Left lobe of liver (tissue), 2 donors: ENCODE measurements at regions not wholly inside any gene's neighbourhood (a gene's known extent, or its start where the extent isn't known, plus 50 kb on each side); places are given as distances from the start of the nearest gene placed in this dataset.

Experiments used
- ATAC-seq: fragments of 200-7000 bp; cut with Tn5 transposase; one replicate; pipeline ENCODE4 v1.9.1; 2020; ENCODE audit warnings: mild to moderate bottlenecking, moderate library complexity
- DNase-seq: peaks from one replicate; pipeline ENCODE4 v3.0.0-alpha.2; 2020; ENCODE audit warnings: low spot score
- donor health status: DM: no; HTN: no; CAD: no; lungs with moderate emphysema.
- donor health status: DM: no; HTN: yes; CAD: no.

DNA sequence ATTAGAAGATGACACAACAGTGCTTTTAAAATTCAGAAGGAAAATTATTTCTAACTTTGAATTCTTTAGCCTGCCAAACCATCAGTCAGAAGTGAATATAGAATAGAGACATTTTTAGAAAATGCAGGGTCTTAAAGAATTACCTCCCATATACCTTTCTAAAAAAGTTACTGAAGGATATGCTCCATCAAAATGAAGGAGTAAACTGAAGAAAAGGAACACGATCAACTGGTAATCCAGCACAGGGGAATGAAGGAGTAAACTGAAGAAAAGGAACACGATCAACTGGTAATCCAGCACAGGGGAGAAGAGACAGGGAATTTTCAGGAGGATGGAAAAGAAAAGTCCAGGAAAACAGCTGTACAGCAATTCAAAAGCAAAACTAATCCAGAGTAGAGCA lies 75.4 kb upstream of the LDLRAD3 start:
- DNase-seq (no peak), ATAC-seq (no peak)

DNA sequence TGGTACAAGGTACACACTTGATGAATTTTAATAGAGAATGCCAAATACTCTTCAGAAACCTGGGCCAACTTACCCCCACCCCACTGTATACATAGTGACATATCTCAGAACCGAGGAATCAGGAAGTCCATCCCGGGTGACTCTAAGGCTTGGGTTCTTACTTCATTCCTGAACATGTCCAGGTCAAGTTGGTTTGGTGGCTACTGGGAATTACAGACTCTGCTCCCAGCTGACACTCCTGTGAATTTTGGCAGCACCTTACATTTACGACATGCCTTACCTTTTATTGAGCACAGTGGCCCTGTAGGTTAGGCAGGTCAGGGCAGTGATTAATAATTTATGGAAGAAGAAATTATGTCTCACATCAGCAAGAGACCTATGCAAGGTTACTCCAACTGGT lies 70.1 kb upstream of the LDLRAD3 start:
- ATAC-seq: no peak

DNA sequence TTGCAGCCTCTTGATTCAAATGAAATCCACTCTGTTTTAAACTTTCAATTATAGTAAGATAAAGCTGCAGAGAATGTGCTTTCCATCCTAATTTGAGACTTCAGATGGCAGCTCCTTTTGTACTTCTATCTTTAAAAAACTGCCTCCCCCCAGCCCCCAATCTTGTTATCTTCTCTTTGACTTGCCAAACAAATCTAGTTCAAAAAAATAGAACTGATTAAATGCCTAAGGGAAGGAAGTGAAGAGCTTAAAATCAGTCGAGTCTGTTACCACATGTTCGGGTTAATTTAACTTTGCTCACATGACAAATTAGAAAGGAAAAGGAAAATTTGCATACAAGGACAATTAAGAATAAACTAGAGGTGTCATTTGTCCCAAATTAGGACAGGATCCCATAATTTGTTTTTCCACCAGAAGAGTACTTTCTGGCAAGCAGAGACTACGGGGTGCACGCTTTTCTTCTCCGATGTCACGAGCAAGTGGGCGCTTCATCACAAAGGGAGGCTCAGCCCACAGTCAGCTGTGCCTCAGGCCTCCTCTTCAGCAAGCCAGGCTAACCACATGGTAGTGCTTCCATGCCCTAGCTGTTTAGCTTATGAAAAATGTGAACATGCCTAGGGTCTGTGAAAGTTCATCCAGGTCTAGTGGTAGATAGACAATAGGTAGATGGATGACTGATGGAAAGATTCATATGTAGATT lies 69.0 kb upstream of the LDLRAD3 start:
- no peak for ATAC-seq
- no peak for DNase-seq

More for the DNA sequence above, 70.1 kb upstream of the LDLRAD3 start:
- DNase-seq: no peak

DNA sequence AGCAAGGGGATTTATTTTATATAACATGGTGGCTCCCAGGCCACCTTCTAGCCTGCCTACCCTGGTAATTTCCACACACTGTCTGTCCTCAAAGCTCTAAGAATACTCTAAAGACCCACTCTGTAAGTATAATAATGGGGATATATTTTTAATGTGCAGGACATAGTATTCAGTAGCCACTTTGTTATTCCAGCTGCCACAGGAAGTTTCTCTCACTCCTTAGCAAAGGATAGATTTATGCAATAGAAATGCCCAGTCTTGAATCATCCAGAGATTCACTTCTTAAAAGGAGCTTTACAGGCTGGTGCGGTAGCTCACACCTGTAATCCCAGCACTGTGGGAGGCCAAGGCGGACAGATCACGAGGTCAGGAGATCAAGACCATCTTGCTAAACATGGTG lies 68.4 kb upstream of the LDLRAD3 start:
- ATAC-seq: no peak
- no peak for DNase-seq

DNA sequence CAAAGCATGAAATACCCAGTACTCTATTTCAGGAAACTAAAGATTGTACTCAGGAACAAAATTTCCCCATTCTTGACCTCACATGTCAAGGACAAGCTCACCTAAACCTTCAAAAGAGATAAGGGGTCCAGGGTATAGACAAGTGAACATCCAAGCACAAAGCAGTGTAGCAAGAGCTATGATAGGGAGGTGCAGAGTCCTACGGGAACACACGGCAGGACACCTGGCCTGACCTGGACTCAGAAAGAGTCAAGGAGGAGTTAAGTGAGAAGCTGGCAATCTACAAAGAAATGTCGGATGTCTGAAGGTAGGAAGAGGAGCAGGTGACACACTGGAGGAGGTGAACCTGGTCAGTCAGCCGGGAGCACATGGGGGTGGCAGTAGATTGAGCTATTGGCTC lies 67.1 kb upstream of the LDLRAD3 start:
- ATAC-seq (no peak), DNase-seq (no peak)

DNA sequence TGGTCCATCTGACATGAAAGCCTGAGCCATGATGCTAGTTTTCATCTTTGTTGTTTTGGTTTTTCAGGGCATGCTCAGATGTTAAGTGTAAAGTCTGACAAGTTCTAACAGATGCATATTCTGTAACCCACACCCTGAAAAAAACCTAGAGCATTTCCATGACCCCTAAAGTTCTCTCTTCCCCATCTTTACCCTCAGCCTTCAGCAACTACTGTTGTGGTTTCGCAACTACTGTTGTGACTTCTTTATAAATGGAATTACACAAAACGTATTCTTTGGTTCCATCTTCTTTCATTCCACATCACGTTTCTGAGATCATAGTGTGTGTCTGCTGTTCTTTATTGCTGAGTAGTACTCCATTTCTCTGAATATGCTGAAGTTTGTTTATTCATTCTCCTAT lies 65.1 kb upstream of the LDLRAD3 start:
- DNase-seq (no peak), ATAC-seq (no peak)

DNA sequence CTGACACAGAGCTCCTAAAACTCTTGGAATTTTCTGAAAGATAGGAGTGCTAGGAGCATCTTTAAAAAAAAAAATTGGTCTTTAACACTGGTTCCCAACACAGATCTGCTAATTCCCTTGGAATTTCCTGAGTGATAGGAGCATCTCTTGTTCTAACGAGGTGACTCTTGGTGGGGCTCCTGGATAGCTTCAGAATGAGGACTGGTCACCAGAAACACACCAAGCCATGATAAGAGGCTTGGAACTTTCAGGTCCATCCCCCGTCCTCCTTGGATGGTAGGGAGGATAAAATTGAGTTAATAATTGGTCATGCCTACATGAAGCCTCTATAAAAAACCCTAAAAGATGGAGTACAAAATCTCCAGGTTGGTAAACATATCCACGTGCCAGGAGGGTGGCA lies 64.5 kb upstream of the LDLRAD3 start:
- no peak for DNase-seq
- ATAC-seq: no peak

DNA sequence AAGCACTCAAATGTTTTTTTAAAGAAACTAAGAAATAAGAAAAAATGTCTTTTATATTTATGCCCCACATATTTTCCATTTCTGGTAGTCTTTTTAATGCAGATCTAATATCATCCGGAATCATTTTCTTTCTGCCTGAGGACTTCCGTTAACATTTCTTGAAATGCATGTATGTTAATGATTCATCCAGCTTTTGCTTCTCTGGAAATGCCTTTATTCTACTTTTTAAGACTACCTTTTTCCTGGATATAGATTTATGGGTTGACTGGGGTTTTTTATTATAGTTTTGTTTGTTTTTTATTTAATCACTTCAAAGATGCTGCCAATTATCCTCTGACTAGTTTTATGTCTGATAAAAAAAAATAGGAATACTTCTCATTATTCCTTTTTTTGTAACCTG lies 57.1 kb upstream of the LDLRAD3 start:
- DNase-seq (no peak), ATAC-seq (no peak)

DNA sequence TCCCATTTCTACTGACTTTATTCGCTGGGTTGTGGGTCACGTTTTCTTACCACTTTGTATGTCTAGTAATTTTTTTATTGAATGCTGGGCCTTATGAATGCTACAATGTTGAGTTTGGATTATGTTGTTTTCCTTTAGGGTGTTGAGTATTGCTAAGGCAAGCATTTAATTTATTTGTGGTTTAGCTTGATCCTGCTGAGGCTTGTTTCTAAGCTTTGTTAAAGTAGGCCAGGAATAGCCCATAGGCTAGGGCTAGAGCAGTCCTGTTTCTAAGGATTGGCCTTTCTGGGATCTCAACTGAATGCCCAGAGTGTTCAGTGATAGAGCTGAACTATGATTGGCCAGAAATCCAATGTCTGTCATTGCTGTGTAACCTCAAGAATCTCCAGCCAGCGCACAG lies 56.1 kb upstream of the LDLRAD3 start:
- ATAC-seq (no peak), DNase-seq (no peak)

DNA sequence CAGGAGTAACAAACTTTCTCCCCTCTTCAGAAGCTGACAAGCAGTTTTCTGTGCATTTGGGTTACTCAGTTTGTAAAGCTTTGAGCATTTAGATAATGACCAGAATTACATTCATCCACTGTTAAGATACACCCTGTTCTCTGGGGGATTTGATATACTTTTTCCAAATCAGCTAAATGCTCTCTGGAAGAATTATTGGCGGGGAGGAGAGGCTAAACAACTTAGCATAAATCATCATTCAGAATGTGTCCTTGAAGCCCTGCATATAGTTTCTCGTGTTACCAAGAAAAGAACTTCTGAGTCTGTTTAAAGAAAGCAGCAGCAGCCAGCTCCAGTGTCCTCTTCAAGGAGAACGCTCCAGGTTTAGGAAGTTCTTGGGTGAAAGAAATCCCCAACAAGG lies 54.9 kb upstream of the LDLRAD3 start:
- ATAC-seq (no peak), DNase-seq (no peak)

DNA sequence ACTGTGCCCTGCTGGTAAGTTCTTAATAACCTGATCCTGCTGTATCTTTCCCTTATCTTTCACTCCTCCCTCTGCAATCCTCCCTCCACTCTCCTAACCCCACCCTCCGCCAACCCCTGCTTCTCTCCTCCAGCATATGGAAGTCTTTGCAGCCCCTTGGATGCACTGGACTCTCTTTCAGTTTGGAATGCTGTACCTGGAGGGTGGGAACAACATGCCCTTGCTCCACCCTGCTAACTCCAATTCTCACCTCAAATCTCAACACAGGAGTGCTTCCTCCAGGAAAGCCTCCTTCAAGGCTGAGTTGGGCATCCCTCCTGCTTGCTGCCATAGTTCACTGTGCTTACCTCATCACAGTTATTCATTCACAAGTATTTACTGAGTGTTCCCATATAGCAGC lies 52.8 kb upstream of the LDLRAD3 start:
- no peak for ATAC-seq
- no peak for DNase-seq

DNA sequence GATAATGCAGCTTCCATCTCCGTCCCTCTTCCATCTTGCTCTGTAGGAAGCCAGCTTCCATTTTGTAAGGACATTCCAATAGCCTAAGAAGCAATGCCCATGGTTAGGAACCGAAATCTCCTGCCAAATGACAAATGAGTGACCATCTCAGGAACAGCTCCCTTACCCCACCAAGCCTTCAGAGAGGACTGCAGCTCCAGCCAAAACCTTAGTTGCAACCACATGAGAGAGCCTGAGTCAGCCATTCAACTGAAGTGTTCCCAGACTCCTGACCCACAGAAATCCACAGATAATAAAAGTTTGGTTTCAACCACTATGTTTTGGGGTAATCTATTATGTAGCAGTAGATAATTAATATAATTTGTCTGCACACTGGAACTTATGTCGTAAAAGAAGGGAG lies 51.7 kb upstream of the LDLRAD3 start:
- DNase-seq (no peak), ATAC-seq (no peak)

DNA sequence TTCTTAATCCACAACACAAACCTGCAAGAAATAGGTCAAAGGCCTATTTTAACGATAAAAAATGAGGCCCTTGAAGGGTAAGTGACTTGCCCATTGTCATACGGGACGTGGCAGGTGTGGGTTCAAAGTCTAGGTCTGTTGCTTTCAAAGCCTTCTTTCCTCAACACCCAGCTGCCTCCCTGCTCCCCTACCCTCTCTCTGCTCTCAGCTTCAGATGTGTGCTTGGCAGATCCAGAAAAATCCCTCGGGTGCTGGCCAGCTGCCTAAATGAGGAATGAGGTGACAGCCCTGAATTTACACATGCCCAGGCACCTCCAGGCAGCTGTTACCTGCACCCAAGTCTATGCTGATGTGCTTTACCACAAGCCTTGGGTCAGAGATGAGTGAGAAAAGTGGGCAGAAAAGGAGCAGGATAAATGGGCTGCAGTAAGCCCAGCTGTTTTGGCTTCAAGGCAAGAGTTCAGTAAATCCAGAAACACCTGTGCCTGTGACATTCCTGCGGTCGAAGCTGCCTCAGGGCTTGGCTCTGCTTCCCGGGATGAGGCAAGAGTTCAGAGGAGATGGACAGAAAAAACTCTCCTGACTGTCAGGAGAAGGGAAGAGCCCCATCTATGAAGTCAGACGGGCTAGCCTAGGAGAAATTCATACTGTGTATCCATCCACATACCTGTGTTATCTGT lies 49.9 kb upstream of the LDLRAD3 start:
- DNase-seq: peak; percentile 48

More for the DNA sequence above, 49.9 kb upstream of the LDLRAD3 start:
- ATAC-seq: peak; percentile 78
